ENCODE measurements at regions not wholly inside any gene's neighbourhood (a gene's known extent, or its start where the extent isn't known, plus 50 kb on each side); places are given as distances from the start of the nearest gene placed in this dataset.
"Not testable (repeated sequence)": the region's sequence is repeated elsewhere in the genome, so short reads cannot be mapped to it uniquely, and the experiment has no call there.

GRCh38 chr14:103245624-103246031 lies 88.4 kb upstream of the EIF5 start:
- H3K9ac ChIP-seq (ENCODE audit: low read length); DNase-seq; H3K4me1 ChIP-seq (ENCODE audit: control insufficient read depth, low read depth, low read length); H3K4me3 ChIP-seq (ENCODE audit: low read length); H3K36me3 ChIP-seq (ENCODE audit: control insufficient read depth, insufficient read depth, low read length); H4K8ac ChIP-seq (ENCODE audit: low read depth, low read length); H3K23ac ChIP-seq (ENCODE audit: low read length); H2BK5ac ChIP-seq (ENCODE audit: low read length); H4K5ac ChIP-seq (ENCODE audit: low read length); H3K27ac ChIP-seq (ENCODE audit: low read depth, low read length); H3K79me2 ChIP-seq (ENCODE audit: control insufficient read depth, insufficient read depth, low read length); H3K56ac ChIP-seq (ENCODE audit: low read length); H3K27me3 ChIP-seq (ENCODE audit: insufficient read depth, low read length, poor library complexity); H3K4me2 ChIP-seq (ENCODE audit: low read length); H3K18ac ChIP-seq (ENCODE audit: low read length); H3K4ac ChIP-seq (ENCODE audit: low read depth, low read length); H3K79me1 ChIP-seq (ENCODE audit: low read length); H2AK5ac ChIP-seq (ENCODE audit: low read length); H2BK15ac ChIP-seq (replicated peaks; ENCODE audit: low read depth); H2BK120ac ChIP-seq (ENCODE audit: low read depth, low read length): not testable (repeated sequence)
- no CpG with 5 or more reads among the region's 3 CpGs for WGBS (ENCODE audit: extremely low coverage, insufficient coverage, low lambda C conversion rate)

GRCh38 chr14:103246070-103246469 lies 88.0 kb upstream of the EIF5 start:
- H3K4me2 ChIP-seq (ENCODE audit: low read length), result no peak overlapping the region
- no peak overlapping the region for H2BK5ac ChIP-seq (ENCODE audit: low read length)
- WGBS (ENCODE audit: extremely low coverage, insufficient coverage, low lambda C conversion rate), result no CpG with 5 or more reads among the region's 2 CpGs
- H3K4me1 ChIP-seq (ENCODE audit: control insufficient read depth, low read depth, low read length), result no peaks in the 10 kb centered on the region
- no peak overlapping the region for H4K8ac ChIP-seq (ENCODE audit: low read depth, low read length)
- DNase-seq, result no peak
- no peak overlapping the region for H3K23ac ChIP-seq (ENCODE audit: low read length)
- no peak overlapping the region for H2BK15ac ChIP-seq (replicated peaks; ENCODE audit: low read depth)
- H3K79me1 ChIP-seq (ENCODE audit: low read length), result no peaks in the 10 kb centered on the region
- no peak overlapping the region for H2AK5ac ChIP-seq (ENCODE audit: low read length)
- H3K9ac ChIP-seq (ENCODE audit: low read length), result no peak overlapping the region
- H3K36me3 ChIP-seq (ENCODE audit: control insufficient read depth, insufficient read depth, low read length), result no peaks in the 10 kb centered on the region
- H2BK120ac ChIP-seq (ENCODE audit: low read depth, low read length), result no peak overlapping the region
- no peaks in the 10 kb centered on the region for H3K27me3 ChIP-seq (ENCODE audit: insufficient read depth, low read length, poor library complexity)
- H3K27ac ChIP-seq (ENCODE audit: low read depth, low read length), result no peak overlapping the region
- no peaks in the 10 kb centered on the region for H3K79me2 ChIP-seq (ENCODE audit: control insufficient read depth, insufficient read depth, low read length)
- H3K18ac ChIP-seq (ENCODE audit: low read length), result no peak overlapping the region
- H4K5ac ChIP-seq (ENCODE audit: low read length), result no peak overlapping the region
- no peak overlapping the region for H3K56ac ChIP-seq (ENCODE audit: low read length)
- no peak overlapping the region for H3K4ac ChIP-seq (ENCODE audit: low read depth, low read length)
- H3K4me3 ChIP-seq (ENCODE audit: low read length), result no peak overlapping the region

GRCh38 chr14:103247169-103247606 lies 86.8 kb upstream of the EIF5 start:
- H3K18ac ChIP-seq (ENCODE audit: low read length), result no peak overlapping the region
- H3K79me2 ChIP-seq (ENCODE audit: control insufficient read depth, insufficient read depth, low read length), result no peaks in the 10 kb centered on the region
- no peaks in the 10 kb centered on the region for H3K27me3 ChIP-seq (ENCODE audit: insufficient read depth, low read length, poor library complexity)
- no peak overlapping the region for H3K23ac ChIP-seq (ENCODE audit: low read length)
- no peak overlapping the region for H3K27ac ChIP-seq (ENCODE audit: low read depth, low read length)
- WGBS (ENCODE audit: extremely low coverage, insufficient coverage, low lambda C conversion rate), result no CpG with 5 or more reads among the region's 7 CpGs
- H2BK15ac ChIP-seq (replicated peaks; ENCODE audit: low read depth), result no peak overlapping the region
- no peak overlapping the region for H4K8ac ChIP-seq (ENCODE audit: low read depth, low read length)
- DNase-seq, result peak; percentile 18
- H4K5ac ChIP-seq (ENCODE audit: low read length), result no peak overlapping the region
- no peak overlapping the region for H3K4ac ChIP-seq (ENCODE audit: low read depth, low read length)
- no peak overlapping the region for H3K4me2 ChIP-seq (ENCODE audit: low read length)
- no peak overlapping the region for H2BK120ac ChIP-seq (ENCODE audit: low read depth, low read length)
- H3K4me1 ChIP-seq (ENCODE audit: control insufficient read depth, low read depth, low read length), result no peaks in the 10 kb centered on the region
- H3K4me3 ChIP-seq (ENCODE audit: low read length), result no peak overlapping the region
- H3K56ac ChIP-seq (ENCODE audit: low read length), result no peak overlapping the region
- H3K79me1 ChIP-seq (ENCODE audit: low read length), result no peaks in the 10 kb centered on the region
- H2BK5ac ChIP-seq (ENCODE audit: low read length), result no peak overlapping the region
- no peak overlapping the region for H3K9ac ChIP-seq (ENCODE audit: low read length)
- H2AK5ac ChIP-seq (ENCODE audit: low read length), result no peak overlapping the region
- no peaks in the 10 kb centered on the region for H3K36me3 ChIP-seq (ENCODE audit: control insufficient read depth, insufficient read depth, low read length)

- Histone ChIP-seq H2BK5ac (ENCODE audit: low read length) (no peak overlapping the region), H3K27ac (ENCODE audit: low read depth, low read length) (no peak overlapping the region), H2BK15ac (replicated peaks; ENCODE audit: low read depth) (no peak overlapping the region), H3K4me3 (ENCODE audit: low read length) (no peak overlapping the region), H4K5ac (ENCODE audit: low read length) (no peak overlapping the region), H4K8ac (ENCODE audit: low read depth, low read length) (no peak overlapping the region), H3K79me1 (ENCODE audit: low read length) (no peaks in the 10 kb centered on the region), H3K9ac (ENCODE audit: low read length) (no peak overlapping the region), H3K36me3 (ENCODE audit: control insufficient read depth, insufficient read depth, low read length) (no peaks in the 10 kb centered on the region), H2BK120ac (ENCODE audit: low read depth, low read length) (no peak overlapping the region), H3K56ac (ENCODE audit: low read length) (no peak overlapping the region), H3K23ac (ENCODE audit: low read length) (no peak overlapping the region), H3K27me3 (ENCODE audit: insufficient read depth, low read length, poor library complexity) (no peaks in the 10 kb centered on the region), H2AK5ac (ENCODE audit: low read length) (no peak overlapping the region), H3K4ac (ENCODE audit: low read depth, low read length) (no peak overlapping the region), H3K4me2 (ENCODE audit: low read length) (no peak overlapping the region), H3K18ac (ENCODE audit: low read length) (no peak overlapping the region), H3K4me1 (ENCODE audit: control insufficient read depth, low read depth, low read length) (no peaks in the 10 kb centered on the region), H3K79me2 (ENCODE audit: control insufficient read depth, insufficient read depth, low read length) (no peaks in the 10 kb centered on the region)
- WGBS (ENCODE audit: extremely low coverage, insufficient coverage, low lambda C conversion rate), result no CpG with 5 or more reads among the region's 6 CpGs
- no peak for DNase-seq
Observed at GRCh38 chr14:103250181-103250580, 83.9 kb upstream of the EIF5 start.

GRCh38 chr14:103250874-103251273 lies 83.2 kb upstream of the EIF5 start:
- H3K79me1 ChIP-seq (ENCODE audit: low read length), result no peaks in the 10 kb centered on the region
- H3K56ac ChIP-seq (ENCODE audit: low read length), result no peak overlapping the region
- H3K9ac ChIP-seq (ENCODE audit: low read length), result no peak overlapping the region
- H3K4me1 ChIP-seq (ENCODE audit: control insufficient read depth, low read depth, low read length), result no peaks in the 10 kb centered on the region
- DNase-seq, result no peak
- H3K4me3 ChIP-seq (ENCODE audit: low read length), result no peak overlapping the region
- no peak overlapping the region for H3K23ac ChIP-seq (ENCODE audit: low read length)
- H4K5ac ChIP-seq (ENCODE audit: low read length), result no peak overlapping the region
- H2BK5ac ChIP-seq (ENCODE audit: low read length), result no peak overlapping the region
- no peaks in the 10 kb centered on the region for H3K79me2 ChIP-seq (ENCODE audit: control insufficient read depth, insufficient read depth, low read length)
- no peak overlapping the region for H3K4ac ChIP-seq (ENCODE audit: low read depth, low read length)
- no peak overlapping the region for H2BK15ac ChIP-seq (replicated peaks; ENCODE audit: low read depth)
- no CpG with 5 or more reads among the region's 3 CpGs for WGBS (ENCODE audit: extremely low coverage, insufficient coverage, low lambda C conversion rate)
- no peak overlapping the region for H3K27ac ChIP-seq (ENCODE audit: low read depth, low read length)
- no peak overlapping the region for H2AK5ac ChIP-seq (ENCODE audit: low read length)
- H2BK120ac ChIP-seq (ENCODE audit: low read depth, low read length), result no peak overlapping the region
- H3K18ac ChIP-seq (ENCODE audit: low read length), result no peak overlapping the region
- H3K4me2 ChIP-seq (ENCODE audit: low read length), result no peak overlapping the region
- H3K36me3 ChIP-seq (ENCODE audit: control insufficient read depth, insufficient read depth, low read length), result no peaks in the 10 kb centered on the region
- no peak overlapping the region for H4K8ac ChIP-seq (ENCODE audit: low read depth, low read length)
- H3K27me3 ChIP-seq (ENCODE audit: insufficient read depth, low read length, poor library complexity), result no peaks in the 10 kb centered on the region

GRCh38 chr14:103255555-103255954 lies 78.5 kb upstream of the EIF5 start:
- H4K8ac ChIP-seq (ENCODE audit: low read depth, low read length), result no peak overlapping the region
- no peak overlapping the region for H3K18ac ChIP-seq (ENCODE audit: low read length)
- no peaks in the 10 kb centered on the region for H3K36me3 ChIP-seq (ENCODE audit: control insufficient read depth, insufficient read depth, low read length)
- no peak overlapping the region for H2BK15ac ChIP-seq (replicated peaks; ENCODE audit: low read depth)
- no peak overlapping the region for H3K4ac ChIP-seq (ENCODE audit: low read depth, low read length)
- H3K23ac ChIP-seq (ENCODE audit: low read length), result no peak overlapping the region
- H2BK120ac ChIP-seq (ENCODE audit: low read depth, low read length), result no peak overlapping the region
- no CpG with 5 or more reads among the region's 4 CpGs for WGBS (ENCODE audit: extremely low coverage, insufficient coverage, low lambda C conversion rate)
- no peaks in the 10 kb centered on the region for H3K4me1 ChIP-seq (ENCODE audit: control insufficient read depth, low read depth, low read length)
- H3K56ac ChIP-seq (ENCODE audit: low read length), result no peak overlapping the region
- H4K5ac ChIP-seq (ENCODE audit: low read length), result no peak overlapping the region
- H3K27ac ChIP-seq (ENCODE audit: low read depth, low read length), result no peak overlapping the region
- no peaks in the 10 kb centered on the region for H3K79me1 ChIP-seq (ENCODE audit: low read length)
- no peaks in the 10 kb centered on the region for H3K79me2 ChIP-seq (ENCODE audit: control insufficient read depth, insufficient read depth, low read length)
- no peak overlapping the region for H2BK5ac ChIP-seq (ENCODE audit: low read length)
- DNase-seq, result no peak
- H2AK5ac ChIP-seq (ENCODE audit: low read length), result no peak overlapping the region
- no peak overlapping the region for H3K4me2 ChIP-seq (ENCODE audit: low read length)
- no peaks in the 10 kb centered on the region for H3K27me3 ChIP-seq (ENCODE audit: insufficient read depth, low read length, poor library complexity)
- H3K9ac ChIP-seq (ENCODE audit: low read length), result no peak overlapping the region
- no peak overlapping the region for H3K4me3 ChIP-seq (ENCODE audit: low read length)
